Prostate gland (tissue), 2 donors: ENCODE measurements at regions not wholly inside any gene's neighbourhood (a gene's known extent, or its start where the extent isn't known, plus 50 kb on each side); places are given as distances from the start of the nearest gene placed in this dataset.

Source experiments
- CTCF ChIP-seq, 4 experiments: fragments of 200-600 bp in 2 of 4; fragments of 450-650 bp in 2 of 4; sonication (generic) in 2 of 4; IDR thresholded peaks; 1 replicate in 3 of 4; 2 replicates in 1 of 4; pipeline ENCODE4 v1.5.1; 2016 to 2019; ENCODE audit warnings: antibody characterized with exemption in 4 of 4, mild to moderate bottlenecking in 2 of 4, moderate library complexity in 2 of 4
- POLR2A ChIP-seq: fragments of 450-650 bp; IDR thresholded peaks from one replicate; pipeline ENCODE4 v1.6.1; 2016; ENCODE audit warnings: antibody characterized with exemption, mild to moderate bottlenecking

DNA sequence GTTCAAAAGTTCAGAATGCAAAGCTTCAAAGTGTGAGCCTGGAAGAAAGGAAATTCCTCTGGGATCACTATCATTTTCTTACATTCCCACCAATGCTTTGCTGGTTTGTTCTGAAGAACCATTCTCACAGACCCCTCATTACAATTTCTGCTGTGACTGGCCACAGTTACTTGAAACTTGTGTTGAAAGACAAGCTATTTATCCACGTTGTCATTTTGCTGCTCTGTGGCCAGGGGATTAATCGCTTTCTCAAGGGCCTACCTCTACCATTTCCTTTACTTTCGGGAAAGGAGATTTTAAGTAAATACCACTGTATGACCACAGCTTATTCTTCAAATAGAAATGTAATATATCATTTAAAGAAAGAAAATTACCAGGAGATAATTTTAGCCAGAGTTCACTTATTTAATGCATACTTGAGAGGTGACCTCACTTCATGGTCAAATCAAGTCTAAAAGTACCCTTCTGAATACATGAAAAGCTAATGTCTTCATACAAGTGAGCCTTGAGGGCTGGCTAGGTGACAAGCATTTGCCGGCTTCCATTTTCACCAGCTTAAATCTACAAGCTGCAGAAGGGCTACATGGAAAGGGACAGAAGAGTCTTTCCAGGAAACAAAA, 69.8 kb upstream of the ROBO2 start:
- TF ChIP-seq POLR2A (no peak), CTCF (IDR thresholded peaks at IDR 0.05) (no peak)
